Adrenal gland (tissue), 5 donors: ENCODE measurements at regions not wholly inside any gene's neighbourhood (a gene's known extent, or its start where the extent isn't known, plus 50 kb on each side); places are given as distances from the start of the nearest gene placed in this dataset.

Experiments used
- CTCF ChIP-seq, 6 experiments: fragments of 450-650 bp in 4 of 6; fragments of 200-600 bp in 2 of 6; sonication (generic) in 1 of 6; IDR thresholded peaks; 1 replicate in 5 of 6; 2 replicates in 1 of 6; pipeline versions ENCODE4 v1.5.1 to v1.8.0; 2016 to 2021; ENCODE audit warnings: antibody characterized with exemption in 6 of 6, mild to moderate bottlenecking in 2 of 6, moderate library complexity in 1 of 6
- POLR2A ChIP-seq, 2 donors: fragments of 450-650 bp; IDR thresholded peaks; one replicate each; pipeline ENCODE4 v1.6.1; 2017; ENCODE audit warnings: antibody characterized with exemption in 2 of 2, mild to moderate bottlenecking in 2 of 2, moderate library complexity in 1 of 2
- donor health status: DM: no; HTN: no; CAD: no.

GRCh38 chr14:95442633-95443021, 73.8 kb downstream of the SYNE3 start:
- TF ChIP-seq CTCF (IDR thresholded peaks at IDR 0.05) (peak; percentile 71 to 91 (median 84)), POLR2A (IDR thresholded peaks at IDR 0.05) (no peak)
